OCI-LY1 (cell line): ENCODE measurements at regions not wholly inside any gene's neighbourhood (a gene's known extent, or its start where the extent isn't known, plus 50 kb on each side); places are given as distances from the start of the nearest gene placed in this dataset.

Source experiments
- H2AFZ ChIP-seq: fragments of 200-600 bp; sonication (generic), shearing (Covaris generic); 2 replicates; pipeline ENCODE4 v1.6.0; 2014; ENCODE audit warnings: antibody characterized with exemption, mild to moderate bottlenecking, low read length
- H3F3A ChIP-seq: fragments of 200-600 bp; sonication (generic), shearing (Covaris generic); 2 replicates; pipeline ENCODE4 v1.6.0; 2014; ENCODE audit warnings: mild to moderate bottlenecking, antibody characterized with exemption, low read length, moderate library complexity; ENCODE audit not compliant: insufficient read depth
- H3K27ac ChIP-seq: fragments of 200-600 bp; sonication (generic); 2 replicates; pipeline ENCODE4 v1.5.1; 2014; ENCODE audit warnings: low read length, mixed run types, mild to moderate bottlenecking, low read depth; ENCODE audit not compliant: poor library complexity, severe bottlenecking
- H3K27me3 ChIP-seq: fragments of 200-600 bp; sonication (generic); 2 replicates; pipeline ENCODE4 v1.6.0; 2014; ENCODE audit warnings: antibody characterized with exemption, mild to moderate bottlenecking, low read length, moderate library complexity; ENCODE audit not compliant: insufficient read depth
- H3K36me3 ChIP-seq: fragments of 200-600 bp; sonication (generic); 2 replicates; pipeline ENCODE4 v1.6.1; 2014; ENCODE audit warnings: mild to moderate bottlenecking, antibody characterized with exemption, low read length, moderate library complexity, mixed read lengths; ENCODE audit not compliant: insufficient read depth
- H3K4me1 ChIP-seq: fragments of 200-600 bp; sonication (generic); 2 replicates; pipeline ENCODE4 v1.5.1; 2014; ENCODE audit warnings: mild to moderate bottlenecking, low read length, moderate library complexity; ENCODE audit not compliant: insufficient read depth, severe bottlenecking
- H3K4me2 ChIP-seq: fragments of 200-600 bp; sonication (generic), shearing (Covaris generic); 2 replicates; pipeline ENCODE4 v1.6.1; 2014; ENCODE audit warnings: low read length
- H3K4me3 ChIP-seq: fragments of 200-600 bp; sonication (generic); 2 replicates; pipeline ENCODE4 v1.5.1; 2014; ENCODE audit warnings: low read length, low read depth, mild to moderate bottlenecking, mixed read lengths; ENCODE audit not compliant: poor library complexity, severe bottlenecking
- H3K79me2 ChIP-seq: fragments of 200-600 bp; shearing (Covaris generic); 2 replicates; pipeline ENCODE4 v1.6.1; 2016; ENCODE audit warnings: mixed run types, low read length, mixed read lengths; ENCODE audit not compliant: insufficient read depth
- H3K9ac ChIP-seq: fragments of 200-600 bp; sonication (generic), shearing (Covaris generic); 2 replicates; pipeline ENCODE4 v1.6.1; 2014; ENCODE audit warnings: mild to moderate bottlenecking, low read length, mixed read lengths
- H3K9me2 ChIP-seq: fragments of 200-600 bp; sonication (generic), shearing (Covaris generic); 2 replicates; pipeline ENCODE4 v1.6.1; 2014; ENCODE audit warnings: low read depth, mild to moderate bottlenecking, low read length, mixed read lengths
- H3K9me3 ChIP-seq: fragments of 200-600 bp; shearing (Covaris generic); 2 replicates; pipeline ENCODE4 v1.6.1; 2014; ENCODE audit warnings: low read length, mixed read lengths
- H4K20me1 ChIP-seq: fragments of 200-600 bp; sonication (generic), shearing (Covaris generic); 2 replicates; pipeline ENCODE4 v1.6.0; 2016; ENCODE audit warnings: mild to moderate bottlenecking, low read length; ENCODE audit not compliant: insufficient read depth
- CTCF ChIP-seq: fragments of 200-600 bp; sonication (generic), shearing (Covaris generic); IDR thresholded peaks from 2 replicates; pipeline ENCODE4 v1.5.1; 2017; ENCODE audit warnings: mild to moderate bottlenecking, antibody characterized with exemption, low read length, moderate library complexity, mixed read lengths
- EZH2 ChIP-seq: fragments of 200-600 bp; sonication (generic), shearing (Covaris generic); IDR thresholded peaks from 2 replicates; pipeline ENCODE4 v1.8.0; 2017; ENCODE audit warnings: borderline replicate concordance, mixed run types, mild to moderate bottlenecking, antibody characterized with exemption, low read length, moderate library complexity, mixed read lengths

GRCh38 chr20:52586660-52587059 is 385.5 kb upstream of the TSHZ2 start:
- Histone ChIP-seq H3K27me3 (no peaks in the 10 kb centered on the region), H3K4me1 (no peaks in the 10 kb centered on the region), H4K20me1 (no peaks in the 10 kb centered on the region), H3K9me2 (no peaks in the 10 kb centered on the region), H2AFZ (no peak overlapping the region), H3K36me3 (no peaks in the 10 kb centered on the region), H3K27ac (no peak overlapping the region), H3K4me2 (no peak overlapping the region), H3K9me3 (no peaks in the 10 kb centered on the region), H3K9ac (no peak overlapping the region), H3F3A (no peaks in the 10 kb centered on the region), H3K79me2 (no peaks in the 10 kb centered on the region), H3K4me3 (no peak overlapping the region)
- TF ChIP-seq CTCF = no peak
- no peak for TF ChIP-seq EZH2

- no peaks in the 10 kb centered on the region for H3K36me3 ChIP-seq
- H3K9me2 ChIP-seq = no peaks in the 10 kb centered on the region
- no peak overlapping the region for H3K4me3 ChIP-seq
- no peak overlapping the region for H2AFZ ChIP-seq
- no peaks in the 10 kb centered on the region for H3K79me2 ChIP-seq
- no peaks in the 10 kb centered on the region for H3K27me3 ChIP-seq
- H4K20me1 ChIP-seq = no peaks in the 10 kb centered on the region
- H3K27ac ChIP-seq = no peak overlapping the region
- no peak overlapping the region for H3K4me2 ChIP-seq
- TF ChIP-seq CTCF (no peak), EZH2 (no peak)
- H3K9me3 ChIP-seq = no peaks in the 10 kb centered on the region
- H3F3A ChIP-seq = no peaks in the 10 kb centered on the region
- no peaks in the 10 kb centered on the region for H3K4me1 ChIP-seq
- no peak overlapping the region for H3K9ac ChIP-seq
These were observed 386.8 kb upstream of the TSHZ2 start for GRCh38 chr20:52585333-52585732.

GRCh38 chr20:52578559-52578958 is 387.0 kb upstream of the ZFP64 start:
- no peak overlapping the region for H2AFZ ChIP-seq
- no peaks in the 10 kb centered on the region for H3K27me3 ChIP-seq
- H3K4me2 ChIP-seq = no peak overlapping the region
- H3K79me2 ChIP-seq = no peaks in the 10 kb centered on the region
- H3K4me1 ChIP-seq = no peaks in the 10 kb centered on the region
- no peaks in the 10 kb centered on the region for H4K20me1 ChIP-seq
- H3K9me2 ChIP-seq = no peaks in the 10 kb centered on the region
- no peak overlapping the region for H3K4me3 ChIP-seq
- no peaks in the 10 kb centered on the region for H3K36me3 ChIP-seq
- H3K9me3 ChIP-seq = no peaks in the 10 kb centered on the region
- no peak overlapping the region for H3K9ac ChIP-seq
- H3F3A ChIP-seq = no peaks in the 10 kb centered on the region
- no peak overlapping the region for H3K27ac ChIP-seq
- TF ChIP-seq EZH2 (no peak), CTCF (no peak)
